Retina (tissue), 1 donor: ENCODE measurements at regions not wholly inside any gene's neighbourhood (a gene's known extent, or its start where the extent isn't known, plus 50 kb on each side); places are given as distances from the start of the nearest gene placed in this dataset.
"Not testable (repeated sequence)": the region's sequence is repeated elsewhere in the genome, so short reads cannot be mapped to it uniquely, and the experiment has no call there.

ENCODE experiments used
- DNase-seq: peaks from one replicate; pipeline ENCODE4 v3.0.0-alpha.2; 2016

DNA sequence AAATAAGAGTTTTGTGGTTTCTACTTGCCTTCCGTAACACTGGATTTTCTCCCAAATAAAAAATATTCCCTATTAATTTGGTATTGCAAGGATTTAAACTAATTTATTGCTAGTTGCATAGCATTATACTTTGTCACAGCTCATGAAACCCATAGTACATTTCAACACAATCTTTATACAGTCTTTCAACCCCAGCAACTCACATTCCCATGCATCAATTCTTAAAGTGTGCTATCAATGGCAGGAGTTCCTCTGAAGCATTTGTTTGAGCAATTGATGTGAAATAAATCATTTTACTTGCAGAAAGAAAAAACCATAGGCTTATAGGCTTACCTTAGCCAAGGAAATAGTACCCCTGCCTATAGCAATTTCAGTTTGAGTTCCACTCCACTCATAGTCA lies 251.9 kb downstream of the PAPSS1 start:
- no peak for DNase-seq

DNA sequence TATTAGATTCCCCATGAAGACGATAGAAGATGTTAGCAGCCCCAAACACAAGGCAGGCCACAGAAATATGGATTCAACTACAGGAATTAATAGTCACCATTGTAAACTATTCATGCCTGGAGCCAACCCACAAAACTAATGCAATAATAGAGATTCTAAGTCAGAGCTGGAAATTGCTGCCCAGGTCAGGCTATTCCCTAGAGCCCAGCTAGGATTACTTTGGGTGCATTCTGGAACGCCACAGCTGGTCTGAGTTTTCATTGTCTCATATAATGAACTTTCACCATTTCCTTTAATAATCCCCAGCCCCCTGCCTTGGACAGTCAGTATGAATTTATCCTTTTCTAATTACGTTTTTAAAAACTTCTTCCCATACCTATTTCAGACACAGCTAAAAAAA lies 252.6 kb downstream of the PAPSS1 start:
- no peak for DNase-seq

DNA sequence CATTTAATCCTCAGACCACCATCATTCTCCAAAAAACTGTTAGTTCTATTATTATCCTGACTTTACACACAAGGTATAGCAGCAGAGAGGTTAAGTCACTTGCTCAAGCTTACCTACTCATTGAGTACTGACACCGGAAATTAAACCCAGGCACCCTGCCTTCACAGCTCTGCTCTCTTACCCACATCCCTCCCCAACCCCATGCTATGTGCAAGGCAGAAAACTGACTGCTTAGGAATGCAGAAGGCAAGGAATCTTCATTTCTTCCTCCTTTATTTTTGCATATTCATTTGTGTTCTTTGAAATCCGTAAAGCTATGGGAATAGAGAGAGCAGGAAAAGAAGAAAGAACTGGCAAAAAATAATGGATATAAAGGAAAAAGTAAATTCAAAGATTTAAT lies 261.8 kb downstream of the PAPSS1 start:
- no peak for DNase-seq

- no peak for DNase-seq
These were observed 266.0 kb downstream of the PAPSS1 start for GRCh38 chr4:107453987-107454386.

DNA sequence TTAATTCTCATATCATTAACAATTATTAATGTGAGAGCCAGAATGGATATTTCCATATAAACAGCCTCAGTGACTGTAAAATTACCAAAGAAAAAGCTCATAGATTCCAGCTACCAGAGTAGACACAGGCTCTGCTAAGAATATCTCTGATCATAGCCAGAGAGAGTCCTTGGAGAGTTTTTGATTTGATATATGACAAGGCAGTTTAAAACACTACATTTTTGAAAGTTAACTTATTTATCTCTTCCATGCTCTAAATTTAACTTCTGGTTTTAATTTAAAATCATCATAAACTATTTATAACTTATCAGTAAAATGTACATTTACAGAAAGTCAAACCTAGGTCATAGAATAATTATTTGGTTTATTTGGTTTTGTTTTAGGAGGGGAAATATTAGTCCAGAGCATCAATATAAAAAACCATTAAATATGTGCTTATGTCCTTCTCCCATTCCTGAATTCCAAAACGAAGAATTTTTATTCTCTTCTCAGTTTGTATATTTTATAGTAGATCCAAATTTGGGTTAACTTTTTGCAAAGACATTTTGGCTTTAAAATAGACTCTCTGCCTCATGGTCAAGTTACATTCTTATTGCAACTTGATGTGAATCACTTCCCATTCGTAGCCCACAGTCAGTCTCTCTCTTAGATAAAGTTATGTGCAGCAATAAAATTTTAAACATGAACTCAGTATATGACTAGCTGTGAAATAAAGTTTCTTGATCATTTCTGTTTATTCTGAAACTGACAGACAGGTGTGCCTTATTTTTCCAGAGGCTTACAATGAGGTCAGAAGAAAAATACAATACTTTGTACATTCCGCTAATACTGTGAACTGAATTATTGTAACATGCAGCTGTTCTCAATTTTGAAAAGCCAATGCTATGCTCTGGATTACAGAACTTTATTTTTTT lies 267.1 kb downstream of the PAPSS1 start:
- DNase-seq = no peak

DNA sequence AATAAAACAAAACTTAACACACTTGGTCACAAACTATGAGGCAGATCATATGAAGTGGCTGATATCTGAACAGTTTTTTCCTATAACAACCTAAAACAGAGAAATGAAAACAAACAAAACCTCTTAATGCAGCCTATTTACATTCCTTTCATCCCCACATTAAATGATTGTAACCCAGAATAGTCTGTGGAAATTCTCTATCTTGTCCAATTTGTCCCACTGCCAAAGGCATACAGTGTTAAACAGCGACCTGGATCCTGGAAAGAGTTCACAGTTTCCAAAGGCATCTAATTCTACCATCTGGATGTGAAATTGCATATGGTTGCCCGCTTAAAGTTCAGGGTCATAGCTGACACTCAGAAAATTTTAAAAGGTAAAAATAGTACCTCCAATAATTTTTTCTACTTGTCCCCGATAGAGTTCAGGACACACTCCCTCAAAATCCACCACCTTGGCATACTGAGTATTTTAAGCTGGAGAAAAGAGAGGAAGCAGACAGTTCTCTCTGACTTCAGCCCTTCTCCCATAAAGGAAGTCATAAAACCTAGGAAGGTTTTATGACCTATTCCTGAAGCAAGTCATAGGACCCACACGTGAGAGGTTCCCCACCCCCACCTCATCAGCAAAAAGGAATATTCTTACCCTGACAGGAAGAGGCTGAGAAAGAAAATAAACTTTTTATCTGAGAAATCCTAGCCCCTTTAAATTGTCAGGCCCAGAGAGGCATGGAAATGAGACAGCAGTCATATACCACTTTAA lies 270.2 kb downstream of the PAPSS1 start:
- no peak for DNase-seq

GRCh38 chr4:107442538-107443111 lies 277.4 kb downstream of the PAPSS1 start:
- no peak for DNase-seq

GRCh38 chr4:107439401-107439800 lies 280.6 kb downstream of the PAPSS1 start:
- DNase-seq = no peak

- not testable (repeated sequence) for DNase-seq
These were observed 283.6 kb downstream of the PAPSS1 start for GRCh38 chr4:107436471-107436870.

- DNase-seq = no peak
These were observed 287.6 kb downstream of the PAPSS1 start for GRCh38 chr4:107432451-107432850.

GRCh38 chr4:107423677-107424405 lies 296.2 kb downstream of the PAPSS1 start:
- DNase-seq = no peak

GRCh38 chr4:107419536-107419935 lies 300.5 kb downstream of the PAPSS1 start:
- DNase-seq = not testable (repeated sequence)

DNA sequence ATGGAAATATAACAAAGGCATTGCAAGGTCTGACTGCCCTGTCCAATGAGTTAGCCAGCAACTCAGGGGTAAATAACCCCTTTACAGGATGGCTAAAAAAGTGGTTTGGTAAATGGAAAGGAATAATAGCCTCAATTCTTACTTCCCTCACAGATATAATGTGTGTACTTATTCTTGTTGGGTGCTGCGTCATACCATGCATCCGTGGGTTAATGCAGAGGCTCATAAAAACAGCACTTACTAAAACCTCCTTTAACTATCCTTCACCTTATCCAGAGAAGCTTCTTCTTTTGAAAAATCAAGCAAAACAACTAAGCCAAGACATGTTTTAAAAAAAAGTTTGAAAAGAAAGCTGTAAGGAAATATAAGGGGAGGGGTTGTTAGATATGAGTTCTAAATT lies 301.0 kb downstream of the PAPSS1 start:
- DNase-seq = no peak

DNA sequence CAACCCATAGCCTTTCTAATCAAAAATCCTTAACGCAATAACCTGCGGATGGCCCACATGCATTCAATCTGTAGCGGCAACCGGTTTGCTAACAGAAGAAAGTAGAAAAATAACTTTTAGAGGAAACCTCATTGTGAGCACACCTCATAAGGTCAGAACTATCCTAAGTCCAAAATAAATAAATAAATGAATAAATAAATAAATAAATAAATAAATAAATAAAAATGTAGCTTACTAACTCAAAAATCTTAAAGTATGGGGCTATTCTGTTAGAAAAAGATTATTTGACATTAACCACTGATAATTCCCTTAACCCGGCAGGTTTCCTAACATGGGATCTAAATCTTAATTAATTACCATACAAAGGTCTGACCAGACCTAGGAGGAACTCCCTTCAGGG lies 304.5 kb downstream of the PAPSS1 start:
- DNase-seq = not testable (repeated sequence)

- DNase-seq = not testable (repeated sequence)
These were observed 310.2 kb downstream of the PAPSS1 start for GRCh38 chr4:107409872-107410271.

- no peak for DNase-seq
These were observed 311.1 kb downstream of the PAPSS1 start for GRCh38 chr4:107408968-107409367.

GRCh38 chr4:107404591-107405300 lies 315.3 kb downstream of the PAPSS1 start:
- no peak for DNase-seq

DNA sequence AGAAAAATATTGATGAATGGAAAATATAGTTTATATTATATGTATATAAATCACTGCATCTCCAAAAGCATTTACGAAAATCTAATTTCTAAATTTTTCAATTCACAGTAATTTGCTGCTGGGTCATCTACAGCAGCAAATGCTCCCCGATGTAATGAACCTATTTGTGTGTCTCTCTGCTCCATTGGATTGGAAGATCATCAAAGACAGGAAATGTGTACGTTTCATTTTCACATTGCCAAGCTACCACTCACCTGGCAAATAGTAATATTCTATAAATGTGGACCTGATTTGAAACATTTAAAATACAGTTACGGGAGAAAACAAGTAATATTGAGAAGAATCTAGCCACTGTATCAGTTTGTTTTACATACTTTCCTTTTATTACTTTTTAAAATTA lies 317.7 kb downstream of the PAPSS1 start:
- DNase-seq = no peak

DNA sequence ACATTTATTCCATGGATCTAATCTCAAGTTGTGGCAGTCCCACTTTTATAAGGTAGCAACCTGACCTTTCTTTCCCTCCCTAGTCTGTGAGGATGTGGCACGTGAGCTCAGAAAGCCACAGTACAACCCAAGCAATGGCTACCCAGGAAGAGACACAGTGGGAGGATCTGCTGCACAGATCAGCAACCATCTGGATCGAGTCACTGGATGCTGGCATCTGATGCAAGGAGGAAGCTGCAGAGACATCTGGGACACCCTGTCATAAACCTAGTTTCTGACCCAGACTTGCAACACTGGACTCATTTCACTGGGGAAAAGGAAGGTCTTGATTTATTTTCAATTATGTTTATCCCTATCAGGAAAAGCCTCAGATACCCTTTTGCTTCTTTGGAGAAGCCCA lies 327.1 kb downstream of the PAPSS1 start:
- DNase-seq = no peak

DNA sequence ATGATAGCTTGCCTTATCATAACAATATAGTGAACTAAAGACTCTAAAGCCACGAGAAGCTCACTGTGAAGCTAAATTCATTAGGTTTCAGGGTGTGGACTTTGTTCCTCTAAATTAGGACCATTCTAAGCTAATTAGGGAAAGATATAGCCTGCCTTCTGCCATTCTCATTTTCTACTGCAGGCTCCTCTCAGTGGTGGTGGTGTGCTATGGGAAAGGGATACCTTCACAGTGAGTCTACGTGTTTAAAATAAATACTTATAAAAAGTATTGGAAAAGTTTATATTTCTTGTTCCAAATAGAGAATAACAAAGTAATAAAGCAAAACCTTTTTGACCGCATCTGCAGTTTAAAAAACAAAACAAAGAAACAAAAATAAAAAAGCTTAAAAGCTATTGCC lies 327.7 kb downstream of the PAPSS1 start:
- DNase-seq = no peak

GRCh38 chr4:107391630-107392028 lies 328.4 kb downstream of the PAPSS1 start:
- DNase-seq = no peak

DNA sequence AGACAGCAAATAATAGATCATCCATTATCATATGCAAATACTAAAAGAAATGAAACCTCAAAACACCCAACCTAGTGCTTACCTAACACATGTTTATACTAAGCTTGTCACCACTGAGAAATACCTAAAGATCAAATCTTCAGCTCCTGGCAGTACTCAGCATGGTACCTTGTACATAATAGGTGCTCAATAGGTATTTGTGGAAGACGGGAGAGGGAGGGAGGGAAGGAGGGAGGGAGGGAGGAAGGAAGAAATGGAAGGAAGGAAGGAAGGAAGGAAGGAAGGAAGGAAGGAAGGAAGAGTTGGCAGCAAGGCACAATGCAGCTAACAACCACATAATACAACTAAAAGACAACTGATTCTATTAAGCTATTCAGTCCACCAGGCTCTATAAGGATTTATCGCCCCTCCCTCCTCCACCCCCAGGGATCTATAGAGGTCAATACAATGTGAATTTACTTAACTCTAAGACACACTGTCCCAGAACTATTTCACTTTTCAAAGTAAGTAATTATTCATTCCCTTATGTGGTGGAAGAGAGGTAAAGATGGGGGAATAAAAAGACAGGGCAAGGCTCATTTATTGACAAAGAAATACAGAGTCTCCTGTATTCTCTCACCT lies 328.9 kb downstream of the PAPSS1 start:
- DNase-seq = no peak
